GM18517 (cell line): ENCODE measurements at regions not wholly inside any gene's neighbourhood (a gene's known extent, or its start where the extent isn't known, plus 50 kb on each side); places are given as distances from the start of the nearest gene placed in this dataset.

Source experiments
- ATAC-seq: cut with Tn5 transposase; IDR thresholded peaks from one replicate; pipeline ENCODE4 v1.9.1; 2021; ENCODE audit warnings: mild to moderate bottlenecking, moderate library complexity; ENCODE audit not compliant: unreplicated experiment

DNA sequence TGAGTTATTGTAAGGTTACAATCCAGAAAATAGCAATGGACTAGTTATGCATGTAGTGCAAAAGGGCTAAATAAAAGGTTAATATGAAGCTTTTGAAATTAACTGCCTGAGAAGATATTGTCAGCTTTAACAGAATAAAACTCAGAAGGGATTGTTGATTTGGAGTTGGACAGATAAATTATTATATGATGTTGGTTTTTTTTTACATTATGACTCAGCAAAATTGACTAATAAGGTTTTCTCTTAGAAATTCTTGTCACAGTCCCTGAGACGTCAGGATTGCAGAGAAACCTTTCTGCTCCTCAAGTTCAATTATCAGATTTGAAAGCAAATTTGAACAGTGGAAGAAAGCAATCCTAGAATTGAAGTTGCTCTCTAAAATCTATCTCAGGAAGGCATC, 946.9 kb downstream of the CBLN2 start:
- no peak for ATAC-seq

GRCh38 chr18:71583252-71583651, 960.9 kb downstream of the CBLN2 start:
- no peak for ATAC-seq

DNA sequence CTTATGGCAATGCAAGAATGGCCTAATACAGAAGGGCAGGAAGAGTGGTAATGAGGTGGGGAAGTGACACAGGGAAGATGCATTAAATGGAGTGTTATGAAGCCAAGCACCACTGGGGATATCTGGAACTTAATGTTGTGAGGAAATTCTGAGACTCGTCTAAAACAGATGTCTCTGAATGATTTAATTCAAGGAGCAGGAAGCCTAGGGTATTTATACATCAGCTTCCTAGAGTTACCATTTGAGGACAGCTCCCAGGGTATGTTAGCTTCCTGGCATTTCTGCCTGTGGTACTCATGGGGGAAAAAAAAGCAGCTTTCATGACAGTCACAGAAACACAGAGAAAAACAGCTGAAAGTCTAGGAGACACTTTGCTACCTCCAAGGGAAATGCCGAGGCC, 989.5 kb downstream of the CBLN2 start:
- ATAC-seq: no peak

DNA sequence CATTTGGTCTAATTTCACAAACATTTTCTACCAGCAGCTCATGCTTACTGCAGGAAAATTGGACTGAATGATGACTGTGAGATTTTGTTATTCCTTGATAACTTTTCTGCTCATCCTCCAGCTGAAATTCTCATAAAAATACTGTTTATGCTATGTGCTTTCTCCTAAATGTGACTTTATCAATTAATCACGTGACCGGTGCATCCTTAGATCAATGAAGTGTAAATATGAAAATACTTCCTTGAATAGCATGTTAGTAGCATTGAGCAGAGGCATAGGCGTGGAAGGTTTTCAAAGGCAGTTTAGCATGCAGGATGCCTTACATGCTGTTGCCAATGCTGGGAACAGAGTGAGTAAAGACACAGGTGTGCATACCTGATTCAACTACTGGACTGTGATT, 1002.5 kb downstream of the CBLN2 start:
- ATAC-seq: no peak

- no peak for ATAC-seq
These were observed 1014.3 kb downstream of the CBLN2 start for GRCh38 chr18:71529703-71530303.

DNA sequence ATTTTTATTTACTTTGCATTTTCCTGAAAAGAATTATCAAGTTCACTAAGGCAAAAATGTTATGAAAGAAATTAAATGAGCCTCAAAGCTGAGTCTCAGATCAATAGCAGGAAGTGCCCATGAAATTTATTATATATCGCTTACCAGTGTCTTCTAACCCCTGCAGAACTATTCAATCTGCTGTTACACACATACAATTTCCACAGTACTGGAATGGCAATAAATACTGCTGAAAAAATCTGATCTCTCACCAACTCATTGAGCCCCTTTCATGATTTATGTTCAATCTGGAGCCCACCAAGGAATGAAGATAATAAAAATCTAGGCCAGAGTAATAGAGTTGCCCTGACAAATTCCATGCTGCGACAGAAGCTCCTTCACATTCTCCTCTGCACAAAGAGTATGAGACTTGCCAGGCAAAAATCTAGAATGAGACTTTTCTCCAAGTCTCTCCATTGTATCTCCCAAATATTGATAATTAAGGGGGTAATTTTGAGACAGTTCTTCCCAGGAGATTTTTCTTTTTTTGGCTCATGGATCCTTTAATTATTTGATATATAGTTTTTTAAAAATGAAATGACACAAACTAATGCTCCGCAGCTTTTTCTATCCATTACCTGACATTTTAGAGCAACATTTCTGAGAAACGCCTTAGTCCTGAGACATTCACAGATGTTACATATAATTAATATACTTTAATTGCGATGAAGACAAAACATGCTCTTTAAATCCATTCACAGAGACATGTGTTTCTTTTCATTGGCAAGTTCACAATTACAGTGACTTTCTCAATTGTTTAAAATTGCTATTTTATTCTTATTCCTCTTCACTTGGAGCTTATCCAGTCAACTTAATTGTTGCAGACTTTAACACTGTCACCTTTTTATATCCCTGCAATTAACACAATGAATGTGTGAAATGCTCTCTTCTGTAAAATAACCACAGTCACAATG, 1020.4 kb downstream of the CBLN2 start:
- no peak for ATAC-seq

DNA sequence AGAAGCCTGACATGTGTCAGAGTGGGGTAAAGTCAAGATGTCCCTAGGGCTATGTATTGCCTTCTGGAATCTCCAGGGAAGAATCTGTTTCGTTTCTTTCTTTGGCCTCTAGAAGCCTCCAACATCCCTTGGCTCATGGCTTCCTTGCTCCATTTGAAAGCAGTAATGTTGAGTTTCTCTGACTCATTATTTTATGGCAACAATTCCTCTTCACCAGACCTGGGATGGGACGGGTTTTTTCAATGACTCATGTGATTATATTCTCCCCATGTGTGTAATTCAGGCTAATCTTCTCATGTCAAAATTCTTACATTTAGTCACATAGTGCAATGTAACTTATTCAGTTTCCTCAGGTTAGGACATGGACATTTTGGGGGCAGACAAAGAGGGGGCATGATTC, 1038.6 kb downstream of the CBLN2 start:
- no peak for ATAC-seq

DNA sequence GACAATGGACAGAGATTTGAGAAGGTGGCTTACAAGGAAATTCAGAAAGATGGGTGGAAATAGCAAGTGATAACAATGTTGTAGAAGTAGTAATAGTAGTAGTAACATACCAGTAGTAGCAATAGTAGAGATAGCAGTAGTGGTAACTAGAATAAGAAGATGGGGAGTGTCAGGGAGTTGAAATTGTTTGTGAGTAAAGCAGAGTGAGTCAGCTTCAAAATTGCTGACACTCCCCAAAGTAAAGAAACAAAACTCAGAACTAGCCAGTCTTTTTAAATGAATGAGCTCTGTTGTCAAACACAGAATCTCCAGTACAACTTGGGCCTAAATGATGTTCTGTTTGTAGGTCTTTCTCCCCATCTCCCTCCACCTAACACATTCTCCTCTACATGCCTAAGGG, 1040.9 kb downstream of the CBLN2 start:
- ATAC-seq: no peak

- ATAC-seq: no peak
These were observed 1058.5 kb downstream of the CBLN2 start for GRCh38 chr18:71485611-71486010.

DNA sequence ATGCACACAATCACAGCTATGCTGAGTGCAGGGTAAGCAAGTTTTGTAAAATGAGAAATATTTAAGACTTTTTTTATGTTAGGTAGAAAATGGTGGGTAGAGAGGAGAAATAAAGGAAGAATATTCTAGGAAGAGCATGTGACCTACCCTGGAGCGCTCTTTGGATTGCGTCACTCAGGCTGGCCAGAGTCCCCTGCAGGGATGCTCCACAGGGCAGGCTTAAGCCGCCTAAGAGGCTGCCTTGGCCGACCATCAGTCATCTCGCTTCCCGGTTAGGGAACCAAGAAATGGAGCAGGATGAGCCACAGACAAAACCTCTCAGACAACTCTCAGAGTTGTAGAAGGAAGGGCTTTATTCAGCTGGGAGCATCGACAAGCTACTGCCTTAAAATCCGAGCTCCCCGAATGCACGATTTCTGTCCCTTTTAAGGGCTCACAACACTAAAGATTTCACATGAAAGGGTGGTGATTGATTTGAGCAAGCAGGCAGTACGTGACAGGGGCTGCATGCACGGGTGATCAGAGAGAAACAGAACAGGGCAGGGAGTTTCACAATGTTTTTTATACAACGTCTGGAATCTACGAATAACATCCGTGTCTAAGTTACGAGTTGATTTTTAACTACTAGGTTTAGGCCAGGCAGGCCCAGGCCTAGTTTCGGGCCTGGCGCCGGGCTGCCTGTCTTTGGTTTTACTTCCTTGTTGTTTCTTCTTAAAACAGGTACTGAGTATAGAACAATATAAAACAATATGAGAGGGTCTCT, 1072.0 kb downstream of the CBLN2 start:
- ATAC-seq: no peak

GRCh38 chr18:71456206-71456605, 1087.9 kb downstream of the CBLN2 start:
- ATAC-seq: no peak

DNA sequence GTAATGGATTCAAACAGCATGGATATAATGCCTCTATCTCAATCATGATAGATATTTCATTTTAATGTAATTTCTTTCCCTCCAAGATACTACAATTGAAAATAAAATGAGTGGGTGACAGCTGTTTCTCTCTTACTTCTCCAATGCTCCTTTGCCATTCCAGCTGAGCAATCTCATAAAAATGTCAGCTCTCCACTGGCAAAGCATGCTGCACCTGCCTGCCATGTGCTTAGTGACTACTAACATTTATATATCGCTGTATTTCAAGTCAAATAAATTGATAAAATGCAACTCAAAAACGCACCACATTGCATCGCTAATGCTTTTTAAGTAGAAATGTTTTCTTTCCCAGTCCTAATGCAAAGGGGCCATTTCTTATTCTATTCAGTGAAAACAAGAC, 1093.9 kb downstream of the CBLN2 start:
- ATAC-seq: no peak

DNA sequence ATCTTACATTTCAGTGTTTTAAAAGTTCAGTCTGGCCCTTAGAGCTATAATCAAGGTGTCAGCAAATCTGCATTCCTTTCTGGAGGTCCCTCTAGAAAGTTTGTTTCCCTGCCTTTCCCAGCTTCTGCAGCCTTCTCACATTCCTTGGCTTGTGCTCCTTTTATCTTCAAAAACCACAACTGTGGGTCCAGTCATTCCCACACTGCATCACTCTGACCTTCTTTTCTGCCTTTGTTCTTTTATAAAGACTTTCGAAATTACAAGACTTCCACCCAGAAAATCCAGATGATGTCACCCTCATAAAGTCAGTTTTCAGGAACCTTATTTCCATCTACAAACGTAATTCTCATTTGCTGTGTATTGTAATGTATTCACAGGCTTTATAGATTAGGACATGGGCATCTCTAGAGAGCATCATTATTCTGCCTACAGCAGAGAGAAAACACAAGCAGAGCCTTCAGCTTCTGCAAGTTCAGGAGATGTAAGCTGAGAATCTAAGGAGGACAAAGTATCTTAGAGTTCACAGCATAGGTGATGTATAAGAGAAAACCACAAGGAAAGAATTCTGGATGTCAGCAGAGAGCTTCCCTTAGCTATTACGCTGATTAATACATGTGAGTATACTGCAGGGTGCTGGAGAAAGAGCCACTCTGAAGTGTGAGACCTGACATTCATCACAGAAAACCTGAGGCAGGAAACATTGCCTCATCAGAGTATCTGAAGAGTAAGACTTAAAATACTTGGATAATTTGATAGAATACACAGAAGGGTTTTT, 1100.2 kb downstream of the CBLN2 start:
- no peak for ATAC-seq

DNA sequence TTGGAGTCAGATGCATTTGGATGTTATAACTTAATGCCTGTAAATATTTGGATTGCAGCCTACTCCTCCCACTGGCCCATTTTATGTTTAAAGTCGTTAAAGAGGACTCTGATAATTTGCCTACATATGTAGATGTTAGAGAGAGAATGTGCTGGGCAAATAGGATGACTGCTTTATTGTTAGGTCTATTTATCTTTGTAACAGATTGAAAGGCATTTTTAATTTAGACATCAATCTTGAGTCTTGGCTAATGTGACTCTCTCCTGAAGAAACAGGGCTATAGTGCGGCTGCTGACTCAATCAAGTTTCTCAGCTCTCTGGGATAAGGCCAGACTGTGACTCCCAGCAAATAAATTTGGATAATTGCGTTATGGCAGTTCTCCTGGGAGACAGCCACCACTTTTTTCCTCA, 1101.4 kb downstream of the CBLN2 start:
- ATAC-seq: no peak

DNA sequence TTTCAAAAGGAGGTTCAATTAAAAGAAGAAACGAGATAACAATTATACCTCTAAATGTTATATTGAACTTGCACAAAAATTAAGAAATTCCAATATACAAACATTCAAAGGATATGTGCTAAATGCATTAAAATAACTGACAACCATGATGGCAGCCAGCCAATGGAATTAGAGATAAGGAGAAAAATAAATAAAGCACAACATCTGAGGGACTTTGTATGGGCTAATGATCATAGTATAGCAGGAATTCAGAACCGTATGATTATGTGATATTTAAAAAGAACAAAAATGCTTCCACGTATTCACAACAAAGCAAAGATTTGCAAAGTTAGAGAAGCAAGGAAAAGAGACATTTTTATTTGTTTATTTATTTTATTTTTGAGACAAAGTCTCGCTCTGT, 1103.0 kb downstream of the CBLN2 start:
- ATAC-seq: no peak

- no peak for ATAC-seq
These were observed 1106.6 kb downstream of the CBLN2 start for GRCh38 chr18:71437511-71437910.

DNA sequence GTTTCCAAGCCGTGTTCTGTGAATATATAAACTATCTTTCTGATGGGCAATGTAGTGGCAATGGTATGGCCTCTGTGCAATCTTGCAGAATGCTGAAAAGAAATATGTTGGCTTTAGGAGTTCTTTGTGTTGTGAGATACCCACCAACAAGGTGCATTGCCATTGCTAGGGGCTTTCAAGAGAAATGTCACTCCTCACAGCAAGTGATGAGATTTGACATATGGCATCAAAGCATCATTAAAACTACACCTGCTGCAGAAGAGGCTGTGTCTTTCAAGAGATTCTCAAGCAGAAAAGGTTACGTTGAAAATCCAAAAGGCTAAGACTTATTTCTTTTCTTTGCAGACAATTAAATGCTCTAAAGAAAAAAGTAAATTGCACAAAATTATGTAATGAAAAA, 1110.8 kb downstream of the CBLN2 start:
- no peak for ATAC-seq

GRCh38 chr18:71431689-71432088, 1112.5 kb downstream of the CBLN2 start:
- no peak for ATAC-seq

- no peak for ATAC-seq
These were observed 1113.0 kb downstream of the CBLN2 start for GRCh38 chr18:71431171-71431570.

DNA sequence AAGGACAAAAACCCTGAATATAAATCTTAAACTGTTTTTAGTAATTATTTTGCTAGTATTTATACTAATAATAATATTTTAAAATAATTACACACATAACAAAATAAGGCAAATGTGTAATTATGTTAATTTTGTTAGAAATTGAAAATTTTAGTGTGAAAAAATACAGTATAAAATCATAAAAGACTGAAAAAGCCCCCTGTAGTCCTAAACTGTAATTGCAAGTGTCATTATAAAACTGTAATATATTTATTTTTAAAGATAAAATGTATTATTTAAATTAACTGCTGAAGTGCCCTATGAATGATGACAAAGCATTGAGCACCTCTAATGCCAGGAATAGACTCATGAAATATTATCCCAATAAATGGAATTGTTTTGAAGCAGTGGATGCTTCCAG, 1117.7 kb downstream of the CBLN2 start:
- no peak for ATAC-seq
